ENCODE measurements at regions not wholly inside any gene's neighbourhood (a gene's known extent, or its start where the extent isn't known, plus 50 kb on each side); places are given as distances from the start of the nearest gene placed in this dataset.

DNA sequence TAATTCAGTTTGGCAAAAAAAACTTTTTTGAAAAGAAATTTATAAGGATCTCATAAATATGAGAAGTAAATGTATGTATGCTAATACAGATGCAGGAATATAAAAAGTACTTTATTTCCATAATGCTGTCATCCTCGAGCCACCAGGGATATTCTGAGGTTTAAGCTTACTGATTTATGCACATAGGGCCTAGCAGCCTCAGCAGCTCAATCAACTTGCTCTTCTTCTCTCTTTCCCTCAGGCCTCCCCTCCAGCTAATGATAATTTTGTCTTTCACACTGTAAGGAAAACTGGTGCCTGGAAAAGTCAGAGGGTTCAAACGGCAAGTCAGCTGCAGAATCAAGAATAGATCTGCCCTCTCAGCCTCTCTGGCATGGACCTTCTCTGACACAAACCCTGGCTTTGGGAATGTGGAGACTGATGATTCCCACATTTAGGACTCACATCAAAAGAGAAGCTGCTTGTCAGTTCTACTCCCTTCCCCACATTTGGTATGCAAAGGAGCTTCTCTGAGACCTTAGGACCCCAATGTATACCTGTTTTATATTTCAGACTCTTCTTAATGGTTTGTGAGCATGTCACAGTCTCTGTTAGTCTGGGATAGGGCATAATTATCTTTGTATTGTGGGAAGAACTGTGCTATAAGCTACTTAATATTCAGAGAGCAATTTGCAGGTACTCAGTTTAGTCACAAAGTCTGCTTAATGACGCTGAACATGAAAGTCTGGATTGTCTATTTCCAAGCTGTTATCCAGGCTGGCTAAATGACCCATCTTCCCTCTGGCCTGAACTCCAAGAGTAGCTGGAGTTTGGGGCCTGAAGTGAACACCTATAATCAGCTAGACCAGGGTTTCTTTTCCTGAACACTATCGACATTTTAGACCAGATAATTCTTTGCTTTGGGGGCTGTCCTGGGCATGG, 52.1 kb upstream of the DIPK1A start:
- no peak for DNase-seq (ENCODE audit: low read depth in 4 of 4, low spot score in 3 of 4)

DNA sequence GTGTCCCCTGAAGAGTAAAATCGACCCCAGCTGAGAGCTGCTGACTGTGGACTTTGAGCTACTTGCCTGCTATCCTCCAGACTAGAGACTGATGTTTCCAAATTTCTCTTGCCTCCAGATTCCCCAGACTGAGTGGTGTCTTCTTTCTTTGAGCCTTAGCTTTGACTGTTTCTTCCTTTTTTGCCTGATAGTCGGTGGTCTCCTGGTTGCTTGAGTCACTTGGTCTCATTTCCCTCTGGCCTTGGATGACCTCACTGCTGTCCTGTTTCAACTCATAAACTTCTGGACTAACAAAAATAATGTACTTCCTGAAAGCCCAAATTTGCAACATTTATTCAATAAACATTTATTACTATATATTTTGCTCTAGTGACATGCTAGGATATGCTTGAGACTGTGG, 52.9 kb upstream of the DIPK1A start:
- DNase-seq (ENCODE audit: low read depth in 4 of 4, low spot score in 3 of 4): no peak

- DNase-seq (ENCODE audit: low read depth in 4 of 4, low spot score in 3 of 4): no peak
Observed at GRCh38 chr1:93015590-93015989, 54.3 kb upstream of the DIPK1A start.

DNA sequence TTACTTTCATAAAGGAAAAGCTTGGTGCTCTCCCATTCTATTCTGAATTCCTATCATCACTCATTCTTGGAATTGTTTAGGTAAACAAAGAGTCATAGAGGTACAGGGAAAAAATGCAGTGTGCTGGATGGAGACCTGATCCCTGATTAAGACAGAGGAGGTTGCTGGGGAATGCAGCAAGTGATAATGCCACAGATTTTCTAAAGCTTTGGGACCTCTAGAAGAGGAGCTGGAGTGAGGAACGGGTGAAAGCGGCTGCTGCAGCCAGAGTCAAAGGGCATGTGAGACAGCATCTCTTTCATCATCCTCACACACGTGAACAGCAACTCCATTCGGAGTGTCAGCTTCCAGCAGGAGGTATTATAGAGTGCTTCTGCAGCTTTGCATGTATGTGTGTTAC, 54.9 kb upstream of the DIPK1A start:
- no peak for DNase-seq (ENCODE audit: low read depth in 4 of 4, low spot score in 3 of 4)

- DNase-seq (ENCODE audit: low read depth in 4 of 4, low spot score in 3 of 4): peak in 2 of 4 donors; percentile 13 to 16
Observed at GRCh38 chr1:93021539-93022134, 57.4 kb upstream of the MTF2 start.

- DNase-seq (ENCODE audit: low read depth in 4 of 4, low spot score in 3 of 4): no peak
Observed at GRCh38 chr1:93022580-93022979, 56.5 kb upstream of the MTF2 start.

GRCh38 chr1:93023281-93023680, 55.8 kb upstream of the MTF2 start:
- DNase-seq (ENCODE audit: low read depth in 4 of 4, low spot score in 3 of 4): no peak

DNA sequence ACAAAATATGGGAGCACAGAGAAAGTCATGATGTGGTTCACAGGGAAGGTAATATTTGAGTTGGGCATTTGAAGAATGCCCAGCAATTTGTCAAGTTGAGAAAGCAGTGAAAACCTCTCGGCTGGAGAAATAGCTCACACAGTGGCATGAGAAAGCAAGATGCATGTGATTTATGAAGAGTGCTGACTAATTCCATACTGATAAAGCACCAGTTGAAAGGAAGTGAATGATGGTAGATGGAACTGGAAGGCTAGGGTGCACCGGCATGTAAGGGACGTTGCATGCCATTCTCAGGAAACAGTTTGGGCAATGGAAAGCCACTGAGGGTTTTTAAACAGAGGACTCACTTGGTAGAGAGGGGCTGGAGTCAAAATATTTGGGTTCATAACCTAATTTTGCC, 53.5 kb upstream of the MTF2 start:
- DNase-seq (ENCODE audit: low read depth in 4 of 4, low spot score in 3 of 4): no peak

GRCh38 chr1:93028542-93028941, 50.5 kb upstream of the MTF2 start:
- DNase-seq (ENCODE audit: low read depth in 4 of 4, low spot score in 3 of 4): no peak
